Fibroblast of lung (primary cell): ENCODE measurements at regions not wholly inside any gene's neighbourhood (a gene's known extent, or its start where the extent isn't known, plus 50 kb on each side); places are given as distances from the start of the nearest gene placed in this dataset.

Experiments used
- EZH2 ChIP-seq: IDR thresholded peaks from 2 replicates; pipeline ENCODE4 v1.5.1; 2012; ENCODE audit warnings: low read length, control low read depth, mild to moderate bottlenecking; ENCODE audit errors: missing control alignments
- TF ChIP-seq, protein P1 (sequence below), 2 donors: IDR thresholded peaks in 1 of 2; conservative IDR thresholded peaks in 1 of 2; 1 replicate in 1 of 2; 2 replicates in 1 of 2; pipeline ENCODE4 v1.5.1; 2011 to 2012; ENCODE audit warnings: low read length in 2 of 2, control low read depth in 1 of 2, inconsistent platforms in 1 of 2, low read depth in 1 of 2, mild to moderate bottlenecking in 1 of 2

DNA sequence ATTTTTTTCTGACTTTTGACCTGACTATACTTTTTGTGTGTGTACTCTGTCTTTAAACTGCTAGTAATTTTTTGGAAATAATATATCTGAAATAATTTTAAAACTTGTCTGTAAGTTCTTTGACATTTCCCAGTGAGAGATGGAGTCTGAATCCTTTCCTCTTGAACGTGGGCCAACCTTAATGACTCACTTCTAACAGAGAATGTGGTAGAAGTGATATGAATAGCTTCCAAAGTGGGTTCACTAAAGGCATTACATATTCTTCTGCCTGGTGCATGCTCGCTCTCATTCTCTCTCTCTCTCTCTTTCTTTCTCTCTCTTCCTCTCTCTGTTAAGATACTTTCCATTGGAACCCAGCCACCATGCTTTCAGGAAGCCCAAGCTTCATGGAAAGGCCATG, 108.7 kb upstream of the FERMT1 start:
- TF ChIP-seq EZH2 = no peak
- TF ChIP-seq, protein P1, sequence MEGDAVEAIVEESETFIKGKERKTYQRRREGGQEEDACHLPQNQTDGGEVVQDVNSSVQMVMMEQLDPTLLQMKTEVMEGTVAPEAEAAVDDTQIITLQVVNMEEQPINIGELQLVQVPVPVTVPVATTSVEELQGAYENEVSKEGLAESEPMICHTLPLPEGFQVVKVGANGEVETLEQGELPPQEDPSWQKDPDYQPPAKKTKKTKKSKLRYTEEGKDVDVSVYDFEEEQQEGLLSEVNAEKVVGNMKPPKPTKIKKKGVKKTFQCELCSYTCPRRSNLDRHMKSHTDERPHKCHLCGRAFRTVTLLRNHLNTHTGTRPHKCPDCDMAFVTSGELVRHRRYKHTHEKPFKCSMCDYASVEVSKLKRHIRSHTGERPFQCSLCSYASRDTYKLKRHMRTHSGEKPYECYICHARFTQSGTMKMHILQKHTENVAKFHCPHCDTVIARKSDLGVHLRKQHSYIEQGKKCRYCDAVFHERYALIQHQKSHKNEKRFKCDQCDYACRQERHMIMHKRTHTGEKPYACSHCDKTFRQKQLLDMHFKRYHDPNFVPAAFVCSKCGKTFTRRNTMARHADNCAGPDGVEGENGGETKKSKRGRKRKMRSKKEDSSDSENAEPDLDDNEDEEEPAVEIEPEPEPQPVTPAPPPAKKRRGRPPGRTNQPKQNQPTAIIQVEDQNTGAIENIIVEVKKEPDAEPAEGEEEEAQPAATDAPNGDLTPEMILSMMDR (conservative IDR thresholded peaks at IDR 0.05 in 1 of 2, IDR thresholded peaks at IDR 0.05 in 1 of 2; ENCODE audit: low read depth in 1 of 2, low read length in 2 of 2) = no peak
